PC-9 (cell line): ENCODE measurements at regions not wholly inside any gene's neighbourhood (a gene's known extent, or its start where the extent isn't known, plus 50 kb on each side); places are given as distances from the start of the nearest gene placed in this dataset.

Source experiments
- CTCF ChIP-seq: fragments of 200-600 bp; sonication (generic); conservative IDR thresholded peaks from 2 replicates; pipeline ENCODE4 v1.6.1; 2017; ENCODE audit warnings: mixed run types, antibody characterized with exemption, mild to moderate bottlenecking, moderate library complexity
- EZH2 ChIP-seq: fragments of 200-600 bp; sonication (generic); IDR thresholded peaks from 2 replicates; pipeline ENCODE4 v1.8.0; 2017; ENCODE audit warnings: antibody characterized with exemption, low read depth

- TF ChIP-seq CTCF (no peak), EZH2 (no peak)
These were observed 78.4 kb downstream of the SOX9 start for GRCh38 chr17:72199256-72199655.
